SK-N-SH (cell line): ENCODE measurements at regions not wholly inside any gene's neighbourhood (a gene's known extent, or its start where the extent isn't known, plus 50 kb on each side); places are given as distances from the start of the nearest gene placed in this dataset.

ENCODE experiments used
- CTCF ChIA-PET: fragments of 300-600, 350-600 bp; formaldehyde crosslinking; extraction: SDS; loops from one replicate; lab custom pipeline; 2021; lab: Yijun Ruan, JAX
- POLR2A ChIA-PET: fragments of 350-600 bp; sonication (Branson Sonifier 250); formaldehyde crosslinking; extraction: SDS; loops from one replicate; lab custom pipeline; 2020; ENCODE audit warnings: antibody characterized with exemption, inconsistent platforms; lab: Yijun Ruan, JAX
- DNase-seq: peaks from one replicate; pipeline ENCODE4 v3.0.0; 2012
- H2AFZ ChIP-seq: fragments of 200-600 bp; sonication (generic); 2 replicates; pipeline ENCODE4 v1.8.1; 2016; ENCODE audit warnings: antibody characterized with exemption, mild to moderate bottlenecking, low read depth
- H3F3A ChIP-seq: fragments of 200-600 bp; sonication (generic); replicated peaks from 2 replicates; pipeline ENCODE3; 2016; ENCODE audit warnings: antibody characterized with exemption, mild to moderate bottlenecking; ENCODE audit not compliant: insufficient read depth
- H3K27ac ChIP-seq, 2 experiments: fragments of 200-500 bp in 1 of 2; fragments of 200-600 bp in 1 of 2; sonication (Bioruptor generic) in 1 of 2; sonication (generic), shearing (Covaris generic) in 1 of 2; 2 replicates each; pipeline versions ENCODE4 v1.5.1 to v1.6.1; 2014 to 2016; ENCODE audit warnings: low read depth in 2 of 2, inconsistent platforms in 1 of 2, low read length in 1 of 2, mild to moderate bottlenecking in 1 of 2, mixed read lengths in 1 of 2
- H3K27me3 ChIP-seq: fragments of 200-600 bp; sonication (generic), shearing (Covaris generic); 2 replicates; pipeline ENCODE4 v1.6.1; 2016; ENCODE audit warnings: mixed run types; ENCODE audit not compliant: insufficient read depth
- H3K36me3 ChIP-seq, 2 experiments: fragments of 200-500 bp in 1 of 2; fragments of 200-600 bp in 1 of 2; sonication (Bioruptor generic) in 1 of 2; sonication (generic) in 1 of 2; replicated peaks in 1 of 2; 2 replicates each; pipeline versions ENCODE3 to v1.5.1; 2014 to 2016; ENCODE audit warnings: low read length in 1 of 2, mild to moderate bottlenecking in 1 of 2; ENCODE audit not compliant: insufficient read depth in 2 of 2, control insufficient read depth in 1 of 2
- H3K4me1 ChIP-seq, 2 experiments: fragments of 200-500 bp in 1 of 2; fragments of 200-600 bp in 1 of 2; sonication (Bioruptor generic) in 1 of 2; sonication (generic), shearing (Covaris generic) in 1 of 2; 2 replicates each; pipeline versions ENCODE4 v1.5.1 to v1.6.1; 2014 to 2016; ENCODE audit warnings: low read depth in 1 of 2, low read length in 1 of 2, mixed run types in 1 of 2; ENCODE audit not compliant: insufficient read depth in 2 of 2, control insufficient read depth in 1 of 2
- H3K4me2 ChIP-seq: fragments of 200-600 bp; sonication (generic), shearing (Covaris generic); 2 replicates; pipeline ENCODE4 v1.6.1; 2017; ENCODE audit warnings: mixed run types
- H3K4me3 ChIP-seq, 2 experiments: fragments of 200-500 bp in 1 of 2; fragments of 200-600 bp in 1 of 2; sonication (Bioruptor generic) in 1 of 2; sonication (generic), shearing (Covaris generic) in 1 of 2; 2 replicates each; pipeline versions ENCODE4 v1.5.1 to v1.8.1; 2014 to 2016; ENCODE audit warnings: low read depth in 2 of 2, inconsistent platforms in 1 of 2, low read length in 1 of 2, mild to moderate bottlenecking in 1 of 2, mixed read lengths in 1 of 2, moderate library complexity in 1 of 2
- H3K79me2 ChIP-seq: fragments of 200-600 bp; sonication (generic); 2 replicates; pipeline ENCODE4 v1.8.1; 2017; ENCODE audit warnings: mild to moderate bottlenecking; ENCODE audit not compliant: insufficient read depth
- H3K9ac ChIP-seq: fragments of 200-600 bp; sonication (generic); 2 replicates; pipeline ENCODE4 v1.6.1; 2017; ENCODE audit warnings: mixed run types
- H3K9me2 ChIP-seq: fragments of 200-600 bp; sonication (generic); 2 replicates; pipeline ENCODE4 v1.6.1; 2017; ENCODE audit warnings: mixed run types
- H3K9me3 ChIP-seq: fragments of 200-600 bp; sonication (generic); 2 replicates; pipeline ENCODE4 v1.6.1; 2017; ENCODE audit warnings: mixed run types, mild to moderate bottlenecking, moderate library complexity
- H4K20me1 ChIP-seq: fragments of 200-600 bp; sonication (generic); 2 replicates; pipeline ENCODE4 v1.6.1; 2017; ENCODE audit warnings: mild to moderate bottlenecking, mixed run types; ENCODE audit not compliant: insufficient read depth
- CHD2 ChIP-seq: fragments of 150-350 bp; IDR thresholded peaks from 2 replicates; pipeline ENCODE4 v1.6.1; 2018; ENCODE audit warnings: low read length; ENCODE audit not compliant: partially characterized antibody
- EP300 ChIP-seq, 2 experiments: IDR thresholded peaks; 2 replicates each; pipeline versions ENCODE4 v1.4.0 to v1.6.1; 2012; ENCODE audit warnings: borderline replicate concordance in 1 of 2, low read depth in 1 of 2, low read length in 1 of 2
- FOXJ3 ChIP-seq: sonication (generic); formaldehyde crosslinking; IDR thresholded peaks from 2 replicates; pipeline ENCODE4 v1.5.1; 2020; ENCODE audit warnings: mild to moderate bottlenecking, missing genetic modification reagents
- FOXM1 ChIP-seq: IDR thresholded peaks from 2 replicates; pipeline ENCODE4 v1.4.0; 2012; ENCODE audit warnings: low read depth, mild to moderate bottlenecking
- IRF3 ChIP-seq: fragments of 150-350 bp; IDR thresholded peaks from 2 replicates; pipeline ENCODE4 v1.6.1; 2016; ENCODE audit warnings: mild to moderate bottlenecking, low read depth, low read length
- JUND ChIP-seq: IDR thresholded peaks from 2 replicates; pipeline ENCODE4 v1.4.0; 2012
- MAX ChIP-seq: IDR thresholded peaks from 2 replicates; pipeline ENCODE4 v1.4.0; 2012; ENCODE audit warnings: low read depth
- MXI1 ChIP-seq: IDR thresholded peaks from 2 replicates; pipeline ENCODE4 v1.6.1; 2012; ENCODE audit warnings: mild to moderate bottlenecking, low read depth, low read length, improper control_type of control experiment
- RCOR1 ChIP-seq: fragments of 150-350 bp; IDR thresholded peaks from 2 replicates; pipeline ENCODE4 v1.6.1; 2017; ENCODE audit warnings: antibody characterized with exemption, low read length
- RFX5 ChIP-seq: IDR thresholded peaks from 2 replicates; pipeline ENCODE4 v1.6.1; 2012; ENCODE audit warnings: mild to moderate bottlenecking, improper control_type of control experiment, low read length
- SMC3 ChIP-seq: IDR thresholded peaks from 2 replicates; pipeline ENCODE4 v1.6.1; 2012; ENCODE audit warnings: low read depth, low read length, improper control_type of control experiment
- USF1 ChIP-seq: IDR thresholded peaks from 2 replicates; pipeline ENCODE4 v1.4.0; 2012; ENCODE audit warnings: low read depth, borderline replicate concordance
- USF2 ChIP-seq: fragments of 150-350 bp; IDR thresholded peaks from 2 replicates; pipeline ENCODE4 v1.6.1; 2017; ENCODE audit warnings: antibody characterized with exemption, low read length, low read depth, borderline replicate concordance
- ZBTB33 ChIP-seq: IDR thresholded peaks from 2 replicates; pipeline ENCODE4 v1.4.0; 2012; ENCODE audit warnings: low read depth, borderline replicate concordance
- WGBS: methylation state at CpG from one replicate; pipeline ENCODE4 v1.1.6; 2017; ENCODE audit warnings: low lambda C conversion rate; 5-methylcytosine and 5-hydroxymethylcytosine counted together

- no peak for DNase-seq
- no peak overlapping the region for H3K4me3 ChIP-seq
- H3F3A ChIP-seq = no peaks in the 10 kb centered on the region
- H3K79me2 ChIP-seq = no peaks in the 10 kb centered on the region
- TF ChIP-seq FOXJ3 (CRISPR knock-in tag) = no peak
- TF ChIP-seq MAX = no peak
- TF ChIP-seq USF2 = no peak
- TF ChIP-seq RCOR1 = no peak
- no peak for TF ChIP-seq MXI1
- TF ChIP-seq SMC3 = no peak
- TF ChIP-seq USF1 = no peak
- TF ChIP-seq, all 33 proteins: peak for 0
- H3K9me3 ChIP-seq = no peaks in the 10 kb centered on the region
- H3K27ac ChIP-seq = no peak overlapping the region
- H4K20me1 ChIP-seq = no peaks in the 10 kb centered on the region
- 25% methylated on average over 7 of the region's 7 CpGs for whole genome bisulfite sequencing
- H3K9me2 ChIP-seq = no peaks in the 10 kb centered on the region
- H3K4me1 ChIP-seq = no peaks in the 10 kb centered on the region
- no peak overlapping the region for H3K9ac ChIP-seq
- no peak overlapping the region for H2AFZ ChIP-seq
- no peak overlapping the region for H3K4me2 ChIP-seq
- H3K36me3 ChIP-seq = no peaks in the 10 kb centered on the region
- H3K27me3 ChIP-seq = peaks cover 16% of the 10 kb centered on the region
- POLR2A ChIA-PET = no interaction called here
- CTCF ChIA-PET = no interaction called here
These were observed 52.2 kb upstream of the PAX6 start for GRCh38 chr11:31863170-31863832.

- H4K20me1 ChIP-seq = no peaks in the 10 kb centered on the region
- no peaks in the 10 kb centered on the region for H3K4me1 ChIP-seq
- no peak overlapping the region for H3K4me3 ChIP-seq
- TF ChIP-seq IRF3 = no peak
- no peak for TF ChIP-seq CHD2
- TF ChIP-seq EP300 (IDR thresholded peaks at IDR 0.05; ENCODE audit: borderline replicate concordance in 1 of 2, low read depth in 1 of 2, low read length in 1 of 2) = no peak
- TF ChIP-seq ZBTB33 = no peak
- no peak for TF ChIP-seq FOXM1
- TF ChIP-seq JUND = no peak
- no peak for TF ChIP-seq RFX5
- H3K27me3 ChIP-seq = peaks cover 16% of the 10 kb centered on the region
- no peaks in the 10 kb centered on the region for H3K79me2 ChIP-seq
- H3K9me2 ChIP-seq = no peaks in the 10 kb centered on the region
- H2AFZ ChIP-seq = no peak overlapping the region
- no peak overlapping the region for H3K9ac ChIP-seq
- ChIA-PET POLR2A (no interaction called here), CTCF (interaction anchor here (1.3 to 1.8 kb wide), 2 partner anchors 10 to 11 kb away, joined by 4 to 9 read pairs; no protein-coding TSS in a partner anchor)
- WGBS = 0% methylated on average over 3 of the region's 3 CpGs
- H3K4me2 ChIP-seq = no peak overlapping the region
- no peak overlapping the region for H3K27ac ChIP-seq
- H3K9me3 ChIP-seq = no peaks in the 10 kb centered on the region
- no peaks in the 10 kb centered on the region for H3F3A ChIP-seq
- H3K36me3 ChIP-seq = no peaks in the 10 kb centered on the region
- no peak for DNase-seq
These were observed 49.9 kb upstream of the PAX6 start for GRCh38 chr11:31861011-31861410.
